HG02763 (cell line): ENCODE measurements at regions not wholly inside any gene's neighbourhood (a gene's known extent, or its start where the extent isn't known, plus 50 kb on each side); places are given as distances from the start of the nearest gene placed in this dataset.
"Not testable (repeated sequence)": the region's sequence is repeated elsewhere in the genome, so short reads cannot be mapped to it uniquely, and the experiment has no call there.

Experiments used
- ATAC-seq: cut with Tn5 transposase; IDR thresholded peaks from one replicate; pipeline ENCODE4 v1.9.1; 2021; ENCODE audit warnings: mild to moderate bottlenecking, moderate library complexity; ENCODE audit not compliant: unreplicated experiment

DNA sequence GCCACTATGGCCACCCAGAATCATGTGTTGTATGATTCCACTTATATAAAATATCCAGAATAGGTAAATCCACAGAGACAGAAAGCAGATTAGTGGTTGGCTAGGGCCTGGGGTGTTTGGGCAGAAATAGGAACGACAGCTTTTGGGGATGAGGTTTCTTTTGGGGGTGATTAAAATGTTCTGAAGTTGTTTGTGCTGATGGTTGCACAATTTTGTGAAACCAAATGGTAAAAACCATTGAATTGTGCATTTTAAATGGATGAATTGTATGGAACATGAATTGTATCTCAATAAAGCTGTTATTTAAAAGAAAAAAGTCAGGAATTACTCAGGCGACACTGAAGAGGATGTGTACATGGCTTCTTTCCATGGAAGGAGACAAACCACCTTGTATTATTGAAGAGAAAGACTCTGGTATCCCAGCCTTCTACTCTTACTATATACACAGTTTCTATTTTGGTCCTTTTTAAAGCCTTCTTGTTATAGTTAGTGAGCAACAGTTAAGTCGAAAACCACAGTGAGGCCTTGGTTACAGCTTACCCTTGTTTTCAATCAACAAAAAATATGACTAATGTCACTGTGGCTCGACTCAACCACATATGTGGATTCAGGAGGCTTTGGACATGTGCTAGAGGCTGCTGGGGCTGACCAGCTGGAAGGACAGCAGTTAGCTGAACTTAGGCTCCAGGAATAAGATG lies 57.1 kb upstream of the KMT2E start:
- ATAC-seq, result peak; percentile 88

DNA sequence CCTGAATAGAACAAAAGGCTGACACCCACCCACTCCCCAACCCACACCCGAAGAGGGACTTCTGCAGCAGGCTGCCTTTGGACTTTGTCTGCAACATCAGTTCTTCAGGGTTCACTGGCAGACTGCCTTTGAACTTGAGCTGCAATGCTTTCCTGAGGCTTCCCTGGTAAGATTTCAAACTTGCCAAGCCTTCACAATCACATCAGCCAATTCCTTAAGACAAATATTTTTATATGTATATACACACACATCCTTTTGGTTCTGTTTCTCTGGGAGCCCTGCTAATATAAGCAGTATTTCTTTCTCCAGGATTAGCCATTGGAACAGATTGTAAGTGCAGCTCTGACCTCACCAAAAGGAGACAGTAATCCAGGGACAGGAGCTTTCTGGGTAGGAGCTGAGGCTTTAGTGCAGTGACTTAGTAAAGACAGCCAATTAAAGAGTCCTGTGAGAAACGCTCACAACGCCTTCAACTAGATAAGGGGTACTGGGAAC lies 55.6 kb upstream of the KMT2E start:
- no peak for ATAC-seq

DNA sequence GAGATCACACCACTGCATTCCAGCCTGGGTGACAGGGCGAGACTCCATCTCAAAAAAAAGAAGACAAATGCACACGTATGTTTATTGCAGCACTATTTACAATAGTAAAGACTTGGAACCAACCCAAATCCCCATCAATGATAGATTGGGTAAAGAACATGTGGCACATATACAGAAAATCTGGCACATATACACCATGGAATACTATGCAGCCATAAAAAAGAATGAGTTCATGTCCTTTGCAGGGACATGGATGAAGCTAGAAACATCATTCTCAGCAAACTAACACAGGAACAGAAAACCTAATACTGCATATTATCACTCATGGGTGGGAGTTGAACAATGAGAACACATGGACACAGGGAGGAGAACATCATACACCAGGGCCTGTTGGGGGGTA lies 54.5 kb upstream of the KMT2E start:
- not testable (repeated sequence) for ATAC-seq

DNA sequence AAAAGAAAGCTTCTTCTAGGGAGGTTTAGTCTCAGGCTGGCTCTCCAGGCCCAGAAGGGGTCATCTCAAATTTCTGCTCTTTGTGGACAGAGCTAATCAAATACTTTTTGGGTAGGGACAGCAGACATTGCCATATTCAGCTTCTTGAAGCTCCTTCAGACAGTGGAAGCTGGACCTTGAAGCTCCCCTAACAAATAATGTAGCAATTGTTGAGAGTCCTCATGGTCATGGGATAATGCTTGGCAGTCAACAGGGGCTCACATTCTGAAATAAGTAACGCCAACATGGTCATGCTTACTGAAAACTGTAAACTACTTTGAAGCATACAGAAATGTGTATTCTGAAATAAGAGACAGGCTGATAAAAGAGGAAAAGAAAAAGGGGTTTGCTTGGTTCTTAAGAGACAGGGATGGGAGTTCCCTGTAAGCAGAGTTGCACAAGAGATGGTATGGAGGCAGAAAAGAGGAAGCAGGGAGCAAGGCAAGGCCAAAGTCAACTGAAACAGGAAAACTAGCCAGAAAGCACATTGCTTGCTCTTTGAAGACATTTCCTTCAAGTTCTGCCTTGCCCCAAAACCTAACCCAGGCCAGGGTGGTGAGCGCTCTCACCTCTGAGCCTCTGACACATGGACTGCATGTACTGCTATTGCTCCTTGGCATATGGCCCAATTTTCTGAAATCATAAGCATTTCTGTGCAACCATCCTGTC lies 53.1 kb upstream of the KMT2E start:
- no peak for ATAC-seq

DNA sequence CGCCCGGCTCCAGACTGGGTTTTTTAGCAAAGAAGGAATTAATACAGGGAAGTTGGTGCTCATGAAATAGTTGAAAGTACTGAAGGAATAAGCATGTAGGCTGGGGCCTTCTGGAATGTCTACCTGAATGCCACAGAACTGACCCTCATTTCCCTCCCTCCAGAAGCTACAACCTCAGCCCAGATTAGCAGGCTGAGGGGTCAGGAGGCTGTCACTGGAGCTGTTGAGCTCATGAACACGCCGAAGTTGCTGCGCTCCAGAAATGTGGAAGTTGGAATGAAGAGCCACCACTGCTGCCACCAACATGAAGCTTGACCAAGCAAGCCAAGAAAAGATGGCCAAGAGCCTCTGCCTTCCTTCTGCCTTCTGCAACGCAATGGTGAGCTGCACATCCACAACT lies 52.2 kb upstream of the KMT2E start:
- ATAC-seq, result no peak

DNA sequence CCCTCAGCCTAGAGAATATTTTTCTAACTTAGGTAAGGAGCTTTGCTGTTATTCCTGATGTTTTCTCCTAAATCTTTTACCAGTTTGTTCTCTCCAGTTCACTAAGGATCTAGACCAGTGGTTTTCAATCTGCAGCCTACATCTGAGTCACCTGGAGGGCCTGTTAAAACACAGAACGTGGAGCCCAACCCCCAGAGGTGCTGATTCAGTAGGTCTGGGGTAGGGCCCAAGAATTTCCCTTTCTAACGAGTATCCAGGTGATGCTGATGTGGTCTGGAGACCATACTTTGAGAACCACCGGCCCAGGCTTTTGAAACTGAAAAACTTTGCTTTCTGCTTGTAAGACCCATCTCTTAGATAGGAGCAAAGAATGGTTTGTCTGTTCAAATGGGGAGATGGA lies 51.2 kb upstream of the KMT2E start:
- no peak for ATAC-seq

DNA sequence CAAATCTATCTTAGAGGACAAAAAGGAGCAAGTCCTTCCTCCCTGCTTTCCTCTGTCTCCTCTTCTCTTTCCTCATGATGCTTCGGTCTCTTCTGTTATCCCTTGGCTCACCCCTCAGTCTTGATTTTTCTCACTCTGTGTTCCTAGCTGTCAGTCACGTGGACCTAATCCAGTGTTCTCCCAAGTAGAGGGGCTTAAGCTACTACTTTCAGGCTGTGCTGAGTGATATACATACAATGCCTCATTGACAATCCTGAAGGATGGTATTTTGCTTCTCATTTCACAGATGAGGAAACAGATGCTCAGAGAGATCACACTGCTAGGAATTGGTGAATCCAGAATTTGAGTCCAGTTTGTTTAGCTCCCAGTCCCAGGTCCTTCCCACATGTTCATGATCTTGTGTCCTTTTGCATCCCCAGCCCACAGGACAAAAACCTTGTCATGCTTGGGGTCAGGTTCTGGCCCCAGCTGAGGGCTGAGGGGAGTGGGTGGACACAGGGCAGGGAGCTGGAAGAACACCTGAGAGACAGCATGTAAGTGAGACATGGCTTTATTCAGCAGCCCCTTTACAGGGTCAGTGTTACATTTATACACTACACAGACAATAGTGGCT lies 50.5 kb upstream of the KMT2E start:
- no peak for ATAC-seq

DNA sequence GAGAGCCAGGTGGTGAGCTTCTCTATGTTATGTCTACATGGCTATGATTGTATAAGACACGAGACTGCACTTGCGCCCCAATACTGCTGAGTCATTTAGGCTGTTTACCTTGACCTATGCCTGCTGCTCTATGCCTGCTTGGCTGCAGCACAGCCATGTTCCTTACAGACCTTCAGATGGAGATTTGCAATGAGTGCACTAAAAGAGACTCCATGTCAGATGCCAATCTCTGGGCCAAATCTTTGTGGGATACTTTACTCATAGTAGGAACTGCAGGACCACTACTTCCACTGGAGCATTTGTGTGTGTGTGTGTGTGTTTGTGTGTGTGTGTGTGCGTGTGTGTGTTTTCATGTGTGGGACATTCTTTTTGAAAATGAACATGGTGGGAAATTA lies 50.0 kb upstream of the KMT2E start:
- ATAC-seq, result no peak
